ENCODE measurements at regions not wholly inside any gene's neighbourhood (a gene's known extent, or its start where the extent isn't known, plus 50 kb on each side); places are given as distances from the start of the nearest gene placed in this dataset.

DNA sequence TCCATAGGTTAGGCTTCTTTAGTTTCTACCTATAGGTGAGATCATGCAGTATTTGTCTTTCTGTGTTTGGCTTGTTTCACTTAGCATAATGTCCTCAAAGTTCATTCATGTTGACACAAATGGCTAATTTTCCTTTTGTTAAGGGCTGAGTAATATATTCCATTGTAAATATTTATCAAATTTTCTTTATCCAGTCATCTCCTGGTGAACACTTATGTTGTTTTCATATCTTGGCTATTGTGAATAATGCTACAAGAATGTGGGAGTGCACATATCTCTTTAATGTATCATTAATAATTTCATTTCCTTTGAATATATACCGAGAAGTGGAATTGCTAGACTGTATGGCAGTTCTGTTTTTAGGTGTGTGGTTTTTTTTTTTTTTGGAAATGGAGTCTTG is 250.9 kb upstream of the SEMA6D start:
- no peaks in the 10 kb centered on the region for H3K4me1 Mint-ChIP-seq
- peaks cover 0 to 1% (median 0%) of the 10 kb centered on the region in 3 donors for H3K36me3 Mint-ChIP-seq
- Histone ChIP-seq H3K27me3 (ENCODE audit: insufficient read depth, low read length, poor library complexity, severe bottlenecking) (no peaks in the 10 kb centered on the region), H3K4me1 (ENCODE audit: insufficient read depth, low read length) (no peaks in the 10 kb centered on the region), H3K9me3 (ENCODE audit: low read length) (no peaks in the 10 kb centered on the region), H3K27ac (ENCODE audit: low read depth, low read length) (no peak overlapping the region), H3K4me3 (ENCODE audit: low read length) (no peak overlapping the region), H3K36me3 (ENCODE audit: insufficient read depth, low read length) (no peaks in the 10 kb centered on the region)
- peaks cover 0 to 6% (median 5%) of the 10 kb centered on the region in 5 donors for H3K9me3 Mint-ChIP-seq
- no peak overlapping the region for H3K4me3 Mint-ChIP-seq
- no peaks in the 10 kb centered on the region for H3K27me3 Mint-ChIP-seq
- no peak for DNase-seq
- CTCF ChIA-PET = no interaction called here
- POLR2A ChIA-PET = no interaction called here
- no peak overlapping the region for H3K27ac Mint-ChIP-seq

DNA sequence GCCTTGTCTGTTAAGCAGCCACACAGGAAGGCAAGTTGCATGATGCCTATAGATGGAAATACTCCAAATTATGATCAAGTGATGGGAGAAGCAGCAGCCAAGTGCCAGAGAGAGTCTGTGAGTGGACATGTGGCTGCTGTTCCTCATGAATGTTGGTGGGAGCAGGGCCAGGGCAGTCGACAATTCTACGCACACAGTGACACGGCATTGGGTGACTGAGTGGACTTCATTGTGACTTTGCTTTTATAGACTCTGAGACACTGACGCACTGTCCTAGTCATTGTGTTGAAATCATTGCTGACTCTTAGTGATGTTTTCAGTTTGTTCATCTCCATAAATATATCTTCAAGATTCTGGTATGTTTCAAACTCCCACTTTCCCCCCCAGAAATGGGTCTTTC is 246.3 kb upstream of the SEMA6D start:
- no peak overlapping the region for H3K27ac ChIP-seq (ENCODE audit: low read depth, low read length)
- Mint-ChIP-seq H3K9me3 (peaks cover 0 to 7% (median 3%) of the 10 kb centered on the region in 5 donors), H3K27me3 (no peaks in the 10 kb centered on the region), H3K4me3 (no peak overlapping the region), H3K36me3 (no peaks in the 10 kb centered on the region), H3K4me1 (no peaks in the 10 kb centered on the region), H3K27ac (no peak overlapping the region)
- no peak for DNase-seq
- H3K27me3 ChIP-seq (ENCODE audit: insufficient read depth, low read length, poor library complexity, severe bottlenecking) = no peaks in the 10 kb centered on the region
- H3K4me3 ChIP-seq (ENCODE audit: low read length) = no peak overlapping the region
- H3K36me3 ChIP-seq (ENCODE audit: insufficient read depth, low read length) = no peaks in the 10 kb centered on the region
- H3K4me1 ChIP-seq (ENCODE audit: insufficient read depth, low read length) = no peaks in the 10 kb centered on the region
- no peaks in the 10 kb centered on the region for H3K9me3 ChIP-seq (ENCODE audit: low read length)
- POLR2A ChIA-PET = no interaction called here
- CTCF ChIA-PET = no interaction called here

DNA sequence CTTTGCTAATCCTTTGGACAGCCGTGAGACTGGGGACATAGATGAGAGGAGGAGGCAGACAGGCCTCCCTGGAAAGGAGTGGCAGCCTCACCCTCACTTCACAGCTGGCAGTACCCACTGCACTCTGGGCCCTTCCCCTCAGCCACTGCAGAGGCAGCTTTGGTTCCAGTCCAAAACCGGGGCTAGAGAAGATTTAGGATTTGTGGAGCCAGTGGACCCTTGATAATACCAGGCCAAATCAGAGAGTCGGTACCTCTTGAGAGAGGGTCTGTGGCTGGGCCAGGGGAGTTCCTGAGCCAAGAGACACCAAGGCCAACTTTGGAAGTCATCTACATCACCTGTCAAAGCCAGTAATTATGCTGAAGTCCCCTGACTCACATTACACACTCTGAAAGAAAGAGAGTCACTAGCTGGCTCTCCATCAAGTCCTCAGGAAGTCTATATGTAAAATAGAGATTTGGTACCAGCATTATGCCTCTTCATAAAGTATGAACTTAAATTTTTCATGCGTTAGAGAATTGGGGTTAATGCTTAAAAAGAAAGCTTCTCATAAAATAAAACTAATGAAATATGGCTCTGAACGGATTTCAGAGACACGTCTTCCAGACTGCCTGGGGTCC is 244.1 kb upstream of the SEMA6D start:
- Mint-ChIP-seq H3K27ac (no peak overlapping the region), H3K4me1 (no peaks in the 10 kb centered on the region), H3K27me3 (no peaks in the 10 kb centered on the region), H3K4me3 (no peak overlapping the region), H3K9me3 (peaks cover 0 to 7% (median 3%) of the 10 kb centered on the region in 5 donors), H3K36me3 (no peaks in the 10 kb centered on the region)
- no peak overlapping the region for H3K4me3 ChIP-seq (ENCODE audit: low read length)
- DNase-seq = no peak
- ChIA-PET CTCF (no interaction called here), POLR2A (no interaction called here)
- no peaks in the 10 kb centered on the region for H3K36me3 ChIP-seq (ENCODE audit: insufficient read depth, low read length)
- H3K9me3 ChIP-seq (ENCODE audit: low read length) = no peaks in the 10 kb centered on the region
- H3K27ac ChIP-seq (ENCODE audit: low read depth, low read length) = no peak overlapping the region
- H3K4me1 ChIP-seq (ENCODE audit: insufficient read depth, low read length) = no peaks in the 10 kb centered on the region
- H3K27me3 ChIP-seq (ENCODE audit: insufficient read depth, low read length, poor library complexity, severe bottlenecking) = no peaks in the 10 kb centered on the region

DNA sequence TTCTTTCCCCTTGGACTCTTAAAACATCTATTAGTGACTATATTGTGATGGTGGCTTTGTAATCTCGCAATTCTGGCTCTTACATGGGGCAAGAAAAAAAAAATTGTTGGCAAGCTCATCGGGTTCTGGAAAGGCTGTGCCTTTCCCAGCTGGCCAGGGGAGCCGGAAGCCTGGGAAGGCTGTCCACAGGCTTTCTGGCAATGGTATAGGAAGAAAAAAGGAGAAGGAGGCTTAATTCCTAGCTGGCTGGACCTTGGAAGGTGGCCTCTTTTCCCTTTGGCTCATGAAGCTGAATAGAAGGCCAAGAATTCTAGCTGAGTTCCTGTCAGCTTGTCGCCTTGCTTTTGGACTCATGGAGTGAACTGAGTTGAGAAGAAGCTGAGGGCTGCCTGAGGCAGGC is 243.5 kb upstream of the SEMA6D start:
- DNase-seq = no peak
- Mint-ChIP-seq H3K9me3 (peaks cover 0 to 7% (median 1%) of the 10 kb centered on the region in 5 donors), H3K36me3 (no peaks in the 10 kb centered on the region), H3K4me1 (no peaks in the 10 kb centered on the region), H3K27me3 (peaks cover 0 to 1% of the 10 kb centered on the region in 2 donors), H3K4me3 (no peak overlapping the region), H3K27ac (no peak overlapping the region)
- H3K4me1 ChIP-seq (ENCODE audit: insufficient read depth, low read length) = no peaks in the 10 kb centered on the region
- CTCF ChIA-PET = no interaction called here
- H3K27me3 ChIP-seq (ENCODE audit: insufficient read depth, low read length, poor library complexity, severe bottlenecking) = no peaks in the 10 kb centered on the region
- POLR2A ChIA-PET = no interaction called here
- H3K36me3 ChIP-seq (ENCODE audit: insufficient read depth, low read length) = no peaks in the 10 kb centered on the region
- H3K27ac ChIP-seq (ENCODE audit: low read depth, low read length) = no peak overlapping the region
- no peak overlapping the region for H3K4me3 ChIP-seq (ENCODE audit: low read length)
- H3K9me3 ChIP-seq (ENCODE audit: low read length) = no peaks in the 10 kb centered on the region

DNA sequence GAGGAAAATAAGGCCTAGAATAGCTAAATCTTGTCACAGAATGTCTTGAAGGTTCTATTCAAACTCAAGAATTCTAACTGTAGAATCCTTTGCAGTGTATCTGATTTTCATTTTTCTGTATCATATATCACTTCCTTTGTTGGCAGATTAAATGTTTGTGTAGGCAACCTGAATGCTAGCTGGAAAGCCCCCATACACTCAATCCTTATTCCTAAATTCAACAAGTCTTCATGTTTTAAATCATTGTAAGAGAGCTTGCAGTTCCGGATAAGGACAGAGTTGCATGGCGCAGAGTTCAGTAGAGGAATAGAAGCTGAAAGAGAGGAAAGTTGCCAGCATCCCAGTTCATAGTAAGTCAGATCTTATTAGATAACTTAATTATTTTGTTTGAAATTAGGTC is 242.0 kb upstream of the SEMA6D start:
- CTCF ChIA-PET = no interaction called here
- H3K9me3 ChIP-seq (ENCODE audit: low read length) = no peaks in the 10 kb centered on the region
- no peaks in the 10 kb centered on the region for H3K36me3 Mint-ChIP-seq
- no peak overlapping the region for H3K27ac Mint-ChIP-seq
- H3K4me1 ChIP-seq (ENCODE audit: insufficient read depth, low read length) = no peaks in the 10 kb centered on the region
- H3K27me3 Mint-ChIP-seq = peaks cover 0 to 1% of the 10 kb centered on the region in 2 donors
- H3K36me3 ChIP-seq (ENCODE audit: insufficient read depth, low read length) = no peaks in the 10 kb centered on the region
- peaks cover 0 to 6% (median 0%) of the 10 kb centered on the region in 5 donors for H3K9me3 Mint-ChIP-seq
- no peak overlapping the region for H3K27ac ChIP-seq (ENCODE audit: low read depth, low read length)
- no peak for DNase-seq
- no peak overlapping the region for H3K4me3 ChIP-seq (ENCODE audit: low read length)
- no peaks in the 10 kb centered on the region for H3K27me3 ChIP-seq (ENCODE audit: insufficient read depth, low read length, poor library complexity, severe bottlenecking)
- no peaks in the 10 kb centered on the region for H3K4me1 Mint-ChIP-seq
- POLR2A ChIA-PET = no interaction called here
- no peak overlapping the region for H3K4me3 Mint-ChIP-seq

DNA sequence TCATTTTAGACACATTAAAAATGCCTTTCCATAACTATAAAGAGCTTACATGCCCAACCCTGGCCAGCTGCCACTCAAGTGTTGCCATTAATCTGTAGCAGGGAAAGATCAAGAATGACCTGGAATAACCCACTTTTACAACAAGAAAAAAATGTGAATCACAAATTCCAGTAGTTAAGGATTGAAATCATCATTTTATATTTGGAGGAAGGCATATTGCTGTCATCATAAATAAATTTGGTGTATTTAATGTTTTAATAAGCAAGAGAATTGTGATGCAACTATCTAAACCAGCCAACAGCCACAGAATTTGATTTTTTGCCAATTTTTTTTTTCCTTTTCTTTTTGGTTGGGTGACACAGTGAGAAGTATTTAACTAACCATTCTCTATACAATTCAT is 240.0 kb upstream of the SEMA6D start:
- Mint-ChIP-seq H3K4me1 (no peaks in the 10 kb centered on the region), H3K36me3 (no peaks in the 10 kb centered on the region), H3K27me3 (peaks cover 0 to 1% of the 10 kb centered on the region in 2 donors), H3K27ac (no peak overlapping the region), H3K4me3 (no peak overlapping the region), H3K9me3 (peaks cover 0 to 6% (median 3%) of the 10 kb centered on the region in 5 donors)
- Histone ChIP-seq H3K4me1 (ENCODE audit: insufficient read depth, low read length) (no peaks in the 10 kb centered on the region), H3K27me3 (ENCODE audit: insufficient read depth, low read length, poor library complexity, severe bottlenecking) (no peaks in the 10 kb centered on the region), H3K9me3 (ENCODE audit: low read length) (no peaks in the 10 kb centered on the region), H3K27ac (ENCODE audit: low read depth, low read length) (no peak overlapping the region), H3K36me3 (ENCODE audit: insufficient read depth, low read length) (no peaks in the 10 kb centered on the region), H3K4me3 (ENCODE audit: low read length) (no peak overlapping the region)
- no peak for DNase-seq
- CTCF ChIA-PET = no interaction called here
- POLR2A ChIA-PET = no interaction called here

DNA sequence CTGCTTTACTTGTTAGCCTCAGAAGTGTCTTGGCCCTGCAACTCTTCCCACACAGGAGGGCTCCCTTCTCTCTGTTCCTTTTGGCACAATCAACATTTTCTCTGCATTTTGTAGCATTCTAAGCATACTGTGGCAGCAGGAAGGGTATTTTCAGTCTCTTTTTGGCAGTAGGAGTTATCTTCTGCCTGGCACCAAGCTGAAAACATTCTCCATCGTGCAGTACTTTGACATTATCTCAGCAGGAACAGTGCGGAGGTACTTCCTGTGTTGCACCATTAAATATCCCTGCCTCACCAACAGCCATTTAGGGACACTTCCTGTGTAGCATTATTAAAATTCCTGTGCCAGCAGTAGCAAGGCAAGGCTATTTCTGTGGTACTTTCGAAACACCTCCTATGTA is 233.2 kb upstream of the SEMA6D start:
- Mint-ChIP-seq H3K9me3 (peaks cover 3 to 4% (median 3%) of the 10 kb centered on the region in 5 donors), H3K36me3 (no peaks in the 10 kb centered on the region), H3K4me3 (no peak overlapping the region), H3K27ac (no peak overlapping the region), H3K4me1 (no peaks in the 10 kb centered on the region), H3K27me3 (no peaks in the 10 kb centered on the region)
- no peaks in the 10 kb centered on the region for H3K36me3 ChIP-seq (ENCODE audit: insufficient read depth, low read length)
- H3K27ac ChIP-seq (ENCODE audit: low read depth, low read length) = no peak overlapping the region
- CTCF ChIA-PET = no interaction called here
- no peaks in the 10 kb centered on the region for H3K27me3 ChIP-seq (ENCODE audit: insufficient read depth, low read length, poor library complexity, severe bottlenecking)
- no peaks in the 10 kb centered on the region for H3K4me1 ChIP-seq (ENCODE audit: insufficient read depth, low read length)
- POLR2A ChIA-PET = no interaction called here
- no peak for DNase-seq
- H3K9me3 ChIP-seq (ENCODE audit: low read length) = no peaks in the 10 kb centered on the region
- no peak overlapping the region for H3K4me3 ChIP-seq (ENCODE audit: low read length)

DNA sequence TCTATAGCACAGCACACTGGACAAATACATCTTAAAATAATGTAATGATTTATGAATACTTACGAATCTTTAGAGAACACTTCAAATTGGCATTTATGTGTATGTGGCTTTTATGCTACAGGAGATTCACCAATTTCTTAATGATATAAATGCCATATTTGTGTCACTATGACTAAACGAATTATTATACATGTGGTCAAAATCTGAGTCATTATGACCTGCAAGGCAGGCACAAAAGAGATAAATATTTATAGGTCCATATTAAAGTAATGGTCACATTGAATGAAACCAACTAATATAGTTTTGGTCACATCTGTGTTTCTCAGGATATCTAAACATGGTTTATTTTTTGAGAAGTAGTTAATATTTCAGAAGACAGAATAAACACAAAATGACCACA is 232.3 kb upstream of the SEMA6D start:
- DNase-seq = no peak
- no peaks in the 10 kb centered on the region for H3K4me1 Mint-ChIP-seq
- no peaks in the 10 kb centered on the region for H3K9me3 ChIP-seq (ENCODE audit: low read length)
- no peaks in the 10 kb centered on the region for H3K36me3 ChIP-seq (ENCODE audit: insufficient read depth, low read length)
- H3K36me3 Mint-ChIP-seq = no peaks in the 10 kb centered on the region
- peaks cover 3 to 6% (median 3%) of the 10 kb centered on the region in 5 donors for H3K9me3 Mint-ChIP-seq
- ChIA-PET CTCF (no interaction called here), POLR2A (no interaction called here)
- no peak overlapping the region for H3K4me3 Mint-ChIP-seq
- no peak overlapping the region for H3K27ac ChIP-seq (ENCODE audit: low read depth, low read length)
- no peaks in the 10 kb centered on the region for H3K27me3 Mint-ChIP-seq
- H3K27me3 ChIP-seq (ENCODE audit: insufficient read depth, low read length, poor library complexity, severe bottlenecking) = no peaks in the 10 kb centered on the region
- no peak overlapping the region for H3K4me3 ChIP-seq (ENCODE audit: low read length)
- no peaks in the 10 kb centered on the region for H3K4me1 ChIP-seq (ENCODE audit: insufficient read depth, low read length)
- no peak overlapping the region for H3K27ac Mint-ChIP-seq

DNA sequence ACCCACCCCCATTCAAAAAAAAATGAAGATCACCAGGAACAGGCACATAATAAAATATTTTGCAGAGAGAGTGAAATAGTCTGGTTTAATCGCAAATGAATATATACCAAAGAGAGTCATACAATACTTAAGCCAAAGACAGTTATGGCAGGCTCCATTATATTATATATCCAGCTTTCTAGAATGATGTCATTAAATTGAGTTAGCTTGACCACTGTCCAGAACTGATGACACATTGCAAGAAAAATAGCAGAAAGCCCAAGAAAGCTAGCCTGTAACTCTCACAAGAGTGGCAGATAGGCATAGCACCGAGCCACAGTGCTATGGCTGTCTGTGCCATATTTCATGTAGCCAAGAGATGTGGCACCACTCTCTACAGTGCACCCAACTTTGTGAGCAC is 231.9 kb upstream of the SEMA6D start:
- Histone ChIP-seq H3K9me3 (ENCODE audit: low read length) (no peaks in the 10 kb centered on the region), H3K27me3 (ENCODE audit: insufficient read depth, low read length, poor library complexity, severe bottlenecking) (no peaks in the 10 kb centered on the region), H3K27ac (ENCODE audit: low read depth, low read length) (no peak overlapping the region), H3K4me1 (ENCODE audit: insufficient read depth, low read length) (no peaks in the 10 kb centered on the region), H3K36me3 (ENCODE audit: insufficient read depth, low read length) (no peaks in the 10 kb centered on the region), H3K4me3 (ENCODE audit: low read length) (no peak overlapping the region)
- no peak overlapping the region for H3K27ac Mint-ChIP-seq
- no peaks in the 10 kb centered on the region for H3K36me3 Mint-ChIP-seq
- H3K4me3 Mint-ChIP-seq = no peak overlapping the region
- no peaks in the 10 kb centered on the region for H3K4me1 Mint-ChIP-seq
- H3K27me3 Mint-ChIP-seq = no peaks in the 10 kb centered on the region
- H3K9me3 Mint-ChIP-seq = peaks cover 0 to 3% (median 3%) of the 10 kb centered on the region in 5 donors
- POLR2A ChIA-PET = no interaction called here
- CTCF ChIA-PET = no interaction called here
- DNase-seq = no peak

Measured in CD8-positive, alpha-beta memory T cell (primary cell).